KOPT-K1 (cell line): ENCODE measurements at regions not wholly inside any gene's neighbourhood (a gene's known extent, or its start where the extent isn't known, plus 50 kb on each side); places are given as distances from the start of the nearest gene placed in this dataset.

Experiments
- H3K27ac ChIP-seq: fragments of 200-600 bp; sonication (generic); 2 replicates; pipeline ENCODE4 v1.5.1; 2016; ENCODE audit warnings: antibody characterized with exemption, mild to moderate bottlenecking, low read depth, low read length; ENCODE audit not compliant: poor library complexity, severe bottlenecking
- H3K36me3 ChIP-seq: fragments of 200-600 bp; sonication (generic); 2 replicates; pipeline ENCODE4 v1.5.1; 2017; ENCODE audit warnings: antibody characterized with exemption, mild to moderate bottlenecking, low read length, moderate library complexity; ENCODE audit not compliant: insufficient read depth
- H3K9me3 ChIP-seq: fragments of 200-600 bp; sonication (generic); 2 replicates; pipeline ENCODE4 v1.5.1; 2017; ENCODE audit warnings: antibody characterized with exemption, low read length, mild to moderate bottlenecking; ENCODE audit not compliant: insufficient read depth, poor library complexity, severe bottlenecking

GRCh38 chr7:17598846-17599245, 300.4 kb downstream of the AHR start:
- Histone ChIP-seq H3K27ac (no peak overlapping the region), H3K36me3 (no peaks in the 10 kb centered on the region), H3K9me3 (no peaks in the 10 kb centered on the region)

GRCh38 chr7:17599733-17600339, 301.4 kb downstream of the AHR start:
- no peak overlapping the region for H3K27ac ChIP-seq
- no peaks in the 10 kb centered on the region for H3K36me3 ChIP-seq
- no peaks in the 10 kb centered on the region for H3K9me3 ChIP-seq

- H3K9me3 ChIP-seq = no peaks in the 10 kb centered on the region
- no peak overlapping the region for H3K27ac ChIP-seq
- no peaks in the 10 kb centered on the region for H3K36me3 ChIP-seq
Observed at GRCh38 chr7:17600340-17600752, 301.9 kb downstream of the AHR start.

- Histone ChIP-seq H3K27ac (no peak overlapping the region), H3K36me3 (no peaks in the 10 kb centered on the region), H3K9me3 (no peaks in the 10 kb centered on the region)
Observed at GRCh38 chr7:17601921-17602320, 303.5 kb downstream of the AHR start.

GRCh38 chr7:17608114-17608833, 309.8 kb downstream of the AHR start:
- Histone ChIP-seq H3K9me3 (no peaks in the 10 kb centered on the region), H3K27ac (no peak overlapping the region), H3K36me3 (no peaks in the 10 kb centered on the region)

- H3K36me3 ChIP-seq = no peaks in the 10 kb centered on the region
- no peaks in the 10 kb centered on the region for H3K9me3 ChIP-seq
- no peak overlapping the region for H3K27ac ChIP-seq
Observed at GRCh38 chr7:17611611-17612010, 313.2 kb downstream of the AHR start.

GRCh38 chr7:17613338-17614041, 315.0 kb downstream of the AHR start:
- Histone ChIP-seq H3K27ac (no peak overlapping the region), H3K9me3 (no peaks in the 10 kb centered on the region)

GRCh38 chr7:17617380-17617779, 318.9 kb downstream of the AHR start:
- Histone ChIP-seq H3K36me3 (no peaks in the 10 kb centered on the region), H3K27ac (no peak overlapping the region), H3K9me3 (no peaks in the 10 kb centered on the region)

More at GRCh38 chr7:17613338-17614041, 315.0 kb downstream of the AHR start:
- H3K36me3 ChIP-seq = no peaks in the 10 kb centered on the region

- Histone ChIP-seq H3K27ac (no peak overlapping the region), H3K36me3 (no peaks in the 10 kb centered on the region)
Observed at GRCh38 chr7:17617857-17618651, 319.6 kb downstream of the AHR start.

GRCh38 chr7:17618652-17618974, 320.2 kb downstream of the AHR start:
- no peak overlapping the region for H3K27ac ChIP-seq
- H3K9me3 ChIP-seq = no peaks in the 10 kb centered on the region
- H3K36me3 ChIP-seq = no peaks in the 10 kb centered on the region

More at GRCh38 chr7:17617857-17618651, 319.6 kb downstream of the AHR start:
- H3K9me3 ChIP-seq = no peaks in the 10 kb centered on the region

GRCh38 chr7:17619196-17619818, 320.9 kb downstream of the AHR start:
- no peaks in the 10 kb centered on the region for H3K36me3 ChIP-seq
- H3K9me3 ChIP-seq = no peaks in the 10 kb centered on the region
- H3K27ac ChIP-seq = no peak overlapping the region

- no peak overlapping the region for H3K27ac ChIP-seq
- no peaks in the 10 kb centered on the region for H3K9me3 ChIP-seq
- H3K36me3 ChIP-seq = no peaks in the 10 kb centered on the region
Observed at GRCh38 chr7:17620566-17620965, 319.7 kb downstream of the SNX13 start.

GRCh38 chr7:17622451-17622850, 317.8 kb downstream of the SNX13 start:
- H3K36me3 ChIP-seq = no peaks in the 10 kb centered on the region
- H3K9me3 ChIP-seq = no peaks in the 10 kb centered on the region
- H3K27ac ChIP-seq = no peak overlapping the region

GRCh38 chr7:17623546-17624185, 316.6 kb downstream of the SNX13 start:
- H3K36me3 ChIP-seq = no peaks in the 10 kb centered on the region
- H3K27ac ChIP-seq = no peak overlapping the region

More at GRCh38 chr7:17623546-17624185, 316.6 kb downstream of the SNX13 start:
- H3K9me3 ChIP-seq = no peaks in the 10 kb centered on the region
